Breast epithelium (tissue), 4 donors: ENCODE measurements at regions not wholly inside any gene's neighbourhood (a gene's known extent, or its start where the extent isn't known, plus 50 kb on each side); places are given as distances from the start of the nearest gene placed in this dataset.
A peak's percentile ranks its signal among the peaks of the same experiment; 100 is the strongest.

Experiments
- DNase-seq, 2 donors: peaks; one replicate each; pipeline ENCODE4 v3.0.0-alpha.2; 2019; ENCODE audit warnings: low spot score in 2 of 2
- H3K27ac ChIP-seq, 2 donors: fragments of 200-600 bp; sonication (generic) in 1 of 2; one replicate each; pipeline ENCODE4 v1.5.1; 2016 to 2019; ENCODE audit warnings: mild to moderate bottlenecking in 1 of 2
- H3K27me3 ChIP-seq, 2 donors: fragments of 200-600 bp; sonication (generic) in 1 of 2; one replicate each; pipeline versions ENCODE4 v1.5.1 to v1.6.0; 2017 to 2019; ENCODE audit warnings: control low read depth in 1 of 2, mild to moderate bottlenecking in 1 of 2
- H3K36me3 ChIP-seq: fragments of 200-600 bp; one replicate; pipeline ENCODE4 v1.5.1; 2019
- H3K4me1 ChIP-seq, 2 donors: fragments of 200-600 bp; sonication (generic); one replicate each; pipeline ENCODE4 v1.5.1; 2016 to 2019; ENCODE audit warnings: control low read depth in 1 of 2
- H3K4me3 ChIP-seq, 3 donors: fragments of 200-600 bp; sonication (generic); 1 replicate in 2 of 3; 2 replicates in 1 of 3; pipeline ENCODE4 v1.5.1; 2016 to 2019; ENCODE audit warnings: mild to moderate bottlenecking in 3 of 3, moderate library complexity in 2 of 3
- H3K9me3 ChIP-seq, 2 donors: fragments of 200-600 bp; sonication (generic) in 1 of 2; one replicate each; pipeline ENCODE4 v1.5.1; 2016 to 2019; ENCODE audit warnings: control low read depth in 1 of 2
- POLR2A ChIP-seq: fragments of 450-650 bp; IDR thresholded peaks from one replicate; pipeline ENCODE4 v1.6.1; 2016; ENCODE audit warnings: antibody characterized with exemption, mild to moderate bottlenecking, moderate library complexity
- POLR2AphosphoS5 ChIP-seq, 3 donors: sonication (generic); formaldehyde crosslinking; IDR thresholded peaks; one replicate each; pipeline ENCODE4 v1.6.1; 2017; ENCODE audit warnings: antibody characterized with exemption in 3 of 3
- intact Hi-C: fragments of 100-400 bp; cut with DNase I; formaldehyde crosslinking; loops from one replicate; pipeline ENCODE4 v1.15.1; 2023; ENCODE audit warnings: low total_unique reads
- TF ChIP-seq, protein P1 (sequence below), 3 donors: fragments of 450-650 bp; IDR thresholded peaks; one replicate each; pipeline ENCODE4 v1.5.1; 2016 to 2017; ENCODE audit warnings: antibody characterized with exemption in 3 of 3, mild to moderate bottlenecking in 3 of 3, moderate library complexity in 3 of 3

DNA sequence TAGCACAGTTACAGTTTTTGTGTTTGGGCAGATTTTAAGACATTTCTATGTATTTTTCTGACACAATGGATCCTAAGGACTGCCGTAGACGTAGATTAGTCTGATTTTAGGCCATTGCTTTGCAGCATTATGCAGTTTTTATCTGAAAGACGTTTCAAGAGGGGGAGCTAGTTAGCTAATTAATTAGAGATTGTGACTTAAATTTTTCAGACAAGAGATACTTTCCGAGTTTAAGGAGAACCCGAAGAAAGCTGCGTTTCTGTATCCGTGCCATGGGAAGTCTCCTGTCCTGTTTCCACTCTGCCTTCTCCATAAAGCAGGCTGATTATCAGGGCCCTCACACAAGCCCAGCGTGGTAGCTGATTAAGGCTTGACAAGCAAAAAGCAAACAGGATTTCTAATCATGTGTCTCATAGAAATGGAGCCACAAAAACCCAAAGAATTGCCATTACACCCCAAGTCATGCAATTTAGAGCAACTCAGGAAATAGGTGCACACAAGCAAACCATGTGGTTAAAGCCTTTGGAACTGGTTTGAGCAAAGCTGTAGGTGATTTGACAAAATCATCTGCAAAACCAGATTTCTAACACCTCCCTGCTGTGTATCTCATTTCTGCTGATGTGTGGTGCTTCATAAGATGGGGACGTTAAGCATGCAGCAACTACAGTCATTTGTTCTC is 808.1 kb downstream of the RNF144A start:
- no peak overlapping the region for H3K4me3 ChIP-seq
- intact Hi-C loops = no loop called here
- no peaks in the 10 kb centered on the region for H3K36me3 ChIP-seq
- H3K27ac ChIP-seq = no peak overlapping the region
- H3K4me1 ChIP-seq = no peaks in the 10 kb centered on the region
- no peaks in the 10 kb centered on the region for H3K27me3 ChIP-seq
- no peaks in the 10 kb centered on the region for H3K9me3 ChIP-seq
- DNase-seq = no peak
- TF ChIP-seq POLR2A (no peak), POLR2AphosphoS5 (IDR thresholded peaks at IDR 0.05) (no peak)
- TF ChIP-seq, protein P1, sequence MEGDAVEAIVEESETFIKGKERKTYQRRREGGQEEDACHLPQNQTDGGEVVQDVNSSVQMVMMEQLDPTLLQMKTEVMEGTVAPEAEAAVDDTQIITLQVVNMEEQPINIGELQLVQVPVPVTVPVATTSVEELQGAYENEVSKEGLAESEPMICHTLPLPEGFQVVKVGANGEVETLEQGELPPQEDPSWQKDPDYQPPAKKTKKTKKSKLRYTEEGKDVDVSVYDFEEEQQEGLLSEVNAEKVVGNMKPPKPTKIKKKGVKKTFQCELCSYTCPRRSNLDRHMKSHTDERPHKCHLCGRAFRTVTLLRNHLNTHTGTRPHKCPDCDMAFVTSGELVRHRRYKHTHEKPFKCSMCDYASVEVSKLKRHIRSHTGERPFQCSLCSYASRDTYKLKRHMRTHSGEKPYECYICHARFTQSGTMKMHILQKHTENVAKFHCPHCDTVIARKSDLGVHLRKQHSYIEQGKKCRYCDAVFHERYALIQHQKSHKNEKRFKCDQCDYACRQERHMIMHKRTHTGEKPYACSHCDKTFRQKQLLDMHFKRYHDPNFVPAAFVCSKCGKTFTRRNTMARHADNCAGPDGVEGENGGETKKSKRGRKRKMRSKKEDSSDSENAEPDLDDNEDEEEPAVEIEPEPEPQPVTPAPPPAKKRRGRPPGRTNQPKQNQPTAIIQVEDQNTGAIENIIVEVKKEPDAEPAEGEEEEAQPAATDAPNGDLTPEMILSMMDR (IDR thresholded peaks at IDR 0.05) = no peak

GRCh38 chr2:7725850-7726242 is 808.6 kb downstream of the RNF144A start:
- Histone ChIP-seq H3K4me3 (peak overlapping the region in 1 of 3 donors; percentile 14), H3K4me1 (no peaks in the 10 kb centered on the region), H3K27me3 (no peaks in the 10 kb centered on the region), H3K36me3 (no peaks in the 10 kb centered on the region), H3K27ac (no peak overlapping the region), H3K9me3 (no peaks in the 10 kb centered on the region)
- TF ChIP-seq POLR2AphosphoS5 (IDR thresholded peaks at IDR 0.05) = no peak
- TF ChIP-seq POLR2A = no peak
- TF ChIP-seq, protein P1 (IDR thresholded peaks at IDR 0.05) = no peak
- no peak for DNase-seq
- intact Hi-C loops = no loop called here

- H3K27me3 ChIP-seq = no peaks in the 10 kb centered on the region
- H3K27ac ChIP-seq = no peak overlapping the region
- no peaks in the 10 kb centered on the region for H3K9me3 ChIP-seq
- H3K36me3 ChIP-seq = no peaks in the 10 kb centered on the region
- intact Hi-C loops = no loop called here
- DNase-seq = no peak
- no peak for TF ChIP-seq POLR2AphosphoS5 (IDR thresholded peaks at IDR 0.05)
- no peak for TF ChIP-seq POLR2A
- TF ChIP-seq, protein P1 (IDR thresholded peaks at IDR 0.05) = no peak
- no peaks in the 10 kb centered on the region for H3K4me1 ChIP-seq
- no peak overlapping the region for H3K4me3 ChIP-seq
Measured at GRCh38 chr2:7726989-7727388, 809.8 kb downstream of the RNF144A start.

DNA sequence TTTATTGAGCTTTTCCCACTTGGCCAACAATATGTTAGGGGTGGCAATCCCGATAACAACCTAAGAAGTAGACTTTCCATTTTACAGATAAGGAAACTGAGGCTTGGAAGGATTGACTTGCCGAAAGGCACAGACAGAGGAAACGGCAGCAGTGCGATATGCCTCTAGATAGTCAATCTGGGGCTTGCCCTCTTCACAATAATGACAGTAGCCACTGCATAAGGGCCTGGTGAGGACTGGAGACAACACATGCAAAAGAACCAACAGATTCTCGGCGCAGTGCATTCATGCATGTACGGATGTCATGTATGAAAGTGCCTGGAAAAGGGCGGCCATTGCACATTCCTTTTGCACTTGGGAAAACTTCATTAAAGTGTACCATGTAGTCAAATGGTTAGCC is 811.2 kb downstream of the RNF144A start:
- no peak overlapping the region for H3K27ac ChIP-seq
- H3K9me3 ChIP-seq = no peaks in the 10 kb centered on the region
- no peak for TF ChIP-seq POLR2AphosphoS5 (IDR thresholded peaks at IDR 0.05)
- TF ChIP-seq, protein P1 (IDR thresholded peaks at IDR 0.05) = no peak
- no peaks in the 10 kb centered on the region for H3K36me3 ChIP-seq
- DNase-seq = no peak
- no peaks in the 10 kb centered on the region for H3K4me1 ChIP-seq
- intact Hi-C loops = no loop called here
- H3K4me3 ChIP-seq = no peak overlapping the region
- no peaks in the 10 kb centered on the region for H3K27me3 ChIP-seq

DNA sequence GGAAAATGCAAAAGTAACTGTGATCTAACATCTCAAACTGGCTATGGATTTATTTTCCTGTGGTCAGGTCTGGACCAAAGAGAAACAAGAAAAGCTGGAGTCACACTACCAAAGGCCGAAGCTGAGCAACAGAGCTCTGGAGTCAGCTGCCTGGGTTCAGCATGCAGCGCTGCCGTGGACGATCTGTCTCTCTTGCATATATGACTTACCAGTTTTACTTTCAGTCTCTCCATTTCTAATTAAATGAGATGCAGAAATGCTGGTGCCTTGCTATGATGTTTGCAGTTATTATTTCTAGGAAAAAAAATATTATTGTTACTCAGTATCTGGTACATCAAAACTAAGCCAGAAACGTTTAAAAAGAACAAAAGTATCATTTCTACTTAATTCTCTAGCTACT is 813.2 kb downstream of the RNF144A start:
- no peak overlapping the region for H3K4me3 ChIP-seq
- H3K36me3 ChIP-seq = no peaks in the 10 kb centered on the region
- no peaks in the 10 kb centered on the region for H3K9me3 ChIP-seq
- H3K27ac ChIP-seq = no peak overlapping the region
- intact Hi-C loops = no loop called here
- TF ChIP-seq POLR2A = no peak
- no peak for TF ChIP-seq POLR2AphosphoS5 (IDR thresholded peaks at IDR 0.05)
- TF ChIP-seq, protein P1 (IDR thresholded peaks at IDR 0.05) = no peak
- no peaks in the 10 kb centered on the region for H3K27me3 ChIP-seq
- H3K4me1 ChIP-seq = no peaks in the 10 kb centered on the region
- DNase-seq = no peak
